ENCODE measurements at regions not wholly inside any gene's neighbourhood (a gene's known extent, or its start where the extent isn't known, plus 50 kb on each side); places are given as distances from the start of the nearest gene placed in this dataset.

GRCh38 chr6:74765486-74765885 is 440.4 kb downstream of the COL12A1 start:
- no peak for DNase-seq

- no peak for DNase-seq
Measured at GRCh38 chr6:74764486-74764885, 441.4 kb downstream of the COL12A1 start.

DNA sequence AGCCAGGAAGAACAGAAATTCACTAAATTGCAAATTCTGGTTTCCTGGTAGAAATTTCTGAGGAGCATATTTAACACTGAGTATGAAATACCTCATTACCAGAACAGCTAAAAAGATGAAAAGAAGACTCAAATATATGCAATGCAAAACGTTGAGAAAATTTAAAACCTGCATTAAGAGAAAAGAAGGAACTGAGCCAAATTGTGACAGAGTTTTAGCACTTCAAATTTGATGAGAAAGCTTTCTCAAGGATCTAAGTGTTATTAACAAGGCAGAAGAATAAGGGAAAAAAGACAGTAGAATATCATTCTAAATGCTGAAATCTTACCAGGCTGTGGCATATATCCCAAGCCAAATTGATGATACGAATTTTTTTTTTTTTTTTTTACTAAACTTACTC is 443.0 kb downstream of the COL12A1 start:
- no peak for DNase-seq

GRCh38 chr6:74757813-74758212 is 448.0 kb downstream of the COL12A1 start:
- DNase-seq = no peak

GRCh38 chr6:74756923-74757322 is 448.9 kb downstream of the COL12A1 start:
- no peak for DNase-seq

DNA sequence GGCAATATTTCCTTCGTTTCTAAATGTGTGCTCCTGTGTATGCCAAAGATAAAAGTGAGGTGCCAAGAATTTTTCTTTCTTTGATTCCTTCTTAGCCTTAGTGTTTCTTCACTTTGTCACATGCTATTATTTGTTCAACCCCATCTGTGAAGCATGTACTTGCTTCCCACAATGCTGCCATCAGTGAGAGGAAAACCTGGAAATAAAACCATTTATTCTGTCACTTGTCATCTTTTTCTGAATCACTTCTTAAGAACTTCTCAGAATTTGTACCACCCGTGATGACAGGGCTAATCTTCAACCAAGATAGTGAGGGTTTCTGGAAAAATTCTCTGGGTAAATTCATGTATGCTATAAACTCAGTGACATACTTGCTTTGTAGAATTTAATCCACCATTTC is 450.1 kb downstream of the COL12A1 start:
- no peak for DNase-seq

- DNase-seq = no peak
Measured at GRCh38 chr6:74755196-74755595, 450.7 kb downstream of the COL12A1 start.

GRCh38 chr6:74753883-74754600 is 451.8 kb downstream of the COL12A1 start:
- DNase-seq = peak; percentile 23

GRCh38 chr6:74752303-74752702 is 453.6 kb downstream of the COL12A1 start:
- DNase-seq = no peak

GRCh38 chr6:74750826-74751225 is 455.0 kb downstream of the COL12A1 start:
- DNase-seq = no peak

DNA sequence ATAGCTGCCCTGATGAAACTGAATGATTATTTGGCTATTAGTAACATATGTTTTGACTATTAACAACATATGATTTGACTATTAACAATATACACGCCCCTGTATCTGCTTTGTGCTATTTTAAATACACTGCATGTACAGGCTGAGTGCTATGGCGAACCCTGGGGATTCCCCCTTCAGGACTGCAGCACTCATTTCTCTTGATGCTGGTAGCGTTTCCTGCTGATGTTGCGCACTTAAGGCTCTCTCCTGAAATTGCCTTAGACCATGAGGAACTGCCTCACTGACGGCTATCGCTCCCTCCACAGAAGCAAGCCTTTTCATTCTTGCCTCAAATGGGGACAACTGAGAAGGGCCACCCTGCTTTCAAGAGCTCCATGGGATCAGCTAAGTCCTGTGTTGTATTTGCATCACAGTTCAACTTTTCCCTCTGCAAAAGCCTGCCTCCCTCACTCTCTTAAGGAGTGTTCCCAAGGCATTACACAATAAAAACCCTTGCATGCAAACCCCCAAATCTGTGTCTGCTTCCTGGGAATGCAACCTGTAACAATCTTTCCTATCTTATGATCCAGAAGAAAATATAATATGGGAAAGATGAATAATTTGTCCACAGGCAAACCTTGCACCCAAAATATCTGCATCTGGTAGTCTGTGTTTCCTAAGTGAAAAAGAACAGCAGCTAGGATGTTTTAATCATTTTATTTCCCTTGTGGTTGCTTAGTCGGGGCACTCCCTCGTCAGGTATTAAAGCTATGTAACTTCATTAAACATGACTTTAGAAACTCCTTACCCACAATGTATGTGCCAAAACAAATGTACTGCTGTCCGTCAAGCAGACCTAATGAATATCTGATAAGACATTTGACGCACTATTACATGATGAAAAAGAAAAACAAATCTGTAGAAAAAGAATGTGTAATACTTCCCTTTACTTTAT is 456.4 kb downstream of the COL12A1 start:
- peak; percentile 23 for DNase-seq

DNA sequence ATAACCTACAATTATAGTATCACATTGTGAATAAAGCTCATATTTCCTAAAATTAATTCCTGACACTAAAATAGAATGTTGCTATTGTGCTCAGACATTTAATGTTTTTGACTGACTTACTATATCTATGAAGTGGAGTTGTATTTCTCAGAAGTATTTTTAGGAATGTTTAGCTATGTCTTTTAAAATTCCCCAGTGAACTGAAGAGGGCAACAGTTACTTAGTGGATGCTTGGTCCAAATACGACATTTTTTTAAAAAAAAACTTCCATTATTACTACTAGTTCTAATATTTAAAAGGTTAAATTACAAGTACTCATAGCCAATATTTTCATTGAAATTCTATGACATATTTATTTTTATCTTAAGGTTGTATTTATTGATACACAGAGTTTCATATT is 460.2 kb downstream of the COL12A1 start:
- DNase-seq = no peak

DNA sequence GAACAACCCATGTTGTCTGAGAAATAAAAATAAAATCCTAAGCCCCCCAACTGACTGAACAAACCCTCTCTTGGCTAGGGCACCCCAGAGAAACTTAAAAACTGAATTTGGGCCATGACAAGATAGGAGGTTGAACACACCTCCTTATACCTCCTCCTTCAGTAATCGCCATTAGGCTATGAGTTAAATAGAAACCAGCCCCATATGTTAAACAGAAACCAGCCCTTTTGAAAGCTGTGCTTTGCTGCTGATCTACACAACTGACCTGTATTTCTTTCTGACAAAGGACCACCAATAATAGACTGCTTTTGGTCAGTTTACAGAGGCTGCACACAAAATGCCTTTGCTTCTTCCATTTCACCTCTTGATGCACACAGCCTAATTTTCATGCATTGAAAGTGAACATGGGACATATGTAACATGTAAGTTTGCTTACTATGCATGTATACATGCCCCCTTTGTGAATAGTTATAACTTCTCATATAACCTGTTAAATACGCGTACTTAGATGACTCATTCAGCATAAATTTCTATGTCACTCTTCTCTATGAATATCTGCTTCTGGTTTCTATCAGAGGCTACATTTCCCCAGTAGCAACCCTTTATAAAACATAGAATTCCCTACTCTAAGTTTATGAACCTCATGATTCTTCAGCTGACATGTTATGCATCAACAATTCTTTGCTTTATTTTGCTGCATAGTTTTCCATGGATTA is 462.9 kb downstream of the COL12A1 start:
- DNase-seq = no peak

DNA sequence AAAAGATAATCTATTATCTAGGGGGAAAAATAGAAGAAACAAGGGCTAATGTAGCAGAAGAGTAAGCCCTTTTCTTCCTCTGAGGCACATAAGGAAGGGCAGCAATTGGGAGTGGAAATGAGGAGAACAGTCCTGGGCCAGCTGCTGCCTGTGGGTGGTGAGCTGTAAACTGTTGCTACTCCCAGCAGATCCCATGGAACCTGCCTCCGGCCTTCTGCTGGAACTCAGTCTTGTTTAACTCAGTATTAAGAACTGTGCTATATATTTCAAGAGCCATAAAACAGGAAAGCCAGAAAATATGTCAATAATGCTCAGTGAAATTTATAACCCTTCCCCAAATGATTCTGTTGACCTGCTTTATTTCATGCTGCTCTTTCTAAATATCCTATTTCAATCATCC is 464.2 kb downstream of the COL12A1 start:
- peak; percentile 36 for DNase-seq

- peak; percentile 85 for DNase-seq
Measured at GRCh38 chr6:74735304-74735703, 470.5 kb downstream of the COL12A1 start.

DNA sequence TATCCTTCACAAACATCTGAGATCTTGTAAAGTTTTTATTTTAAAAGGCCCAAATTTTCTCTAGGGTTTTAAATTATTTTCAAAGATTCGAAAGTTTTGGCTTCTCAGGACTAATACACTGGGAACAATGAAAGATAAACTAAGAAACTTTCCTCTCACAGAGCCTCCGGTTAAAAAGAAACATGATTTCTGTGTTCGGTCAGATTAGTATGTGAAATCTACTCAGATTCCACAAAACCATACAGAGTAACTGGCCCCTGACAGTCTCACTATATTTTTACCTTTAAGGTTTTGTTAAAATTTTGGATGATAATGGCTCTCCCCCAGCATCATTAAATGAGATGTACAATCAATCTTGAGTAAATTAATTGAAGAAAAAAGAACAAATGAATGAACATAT is 471.0 kb downstream of the COL12A1 start:
- DNase-seq = no peak

GRCh38 chr6:74733830-74734620 is 471.8 kb downstream of the COL12A1 start:
- peak; percentile 62 for DNase-seq

DNA sequence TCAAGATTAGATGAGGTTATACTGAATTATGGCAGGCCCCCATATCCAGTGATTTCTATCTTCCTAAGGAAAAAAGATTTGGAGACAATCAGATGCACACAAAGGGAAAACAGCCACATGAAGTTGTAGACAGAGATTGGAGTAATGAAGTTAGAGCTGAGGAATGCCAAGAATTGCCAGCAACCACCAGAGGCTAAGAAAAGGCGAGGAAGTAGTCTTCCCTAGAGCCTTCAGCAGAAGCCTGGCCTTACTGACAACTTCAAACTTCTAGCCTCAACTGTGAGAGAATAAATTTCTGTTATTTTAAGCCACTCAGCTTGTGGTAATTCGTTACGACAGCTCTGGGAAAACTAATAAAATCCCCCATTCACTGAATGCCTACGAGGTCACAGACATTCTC is 473.9 kb downstream of the COL12A1 start:
- DNase-seq = no peak

DNA sequence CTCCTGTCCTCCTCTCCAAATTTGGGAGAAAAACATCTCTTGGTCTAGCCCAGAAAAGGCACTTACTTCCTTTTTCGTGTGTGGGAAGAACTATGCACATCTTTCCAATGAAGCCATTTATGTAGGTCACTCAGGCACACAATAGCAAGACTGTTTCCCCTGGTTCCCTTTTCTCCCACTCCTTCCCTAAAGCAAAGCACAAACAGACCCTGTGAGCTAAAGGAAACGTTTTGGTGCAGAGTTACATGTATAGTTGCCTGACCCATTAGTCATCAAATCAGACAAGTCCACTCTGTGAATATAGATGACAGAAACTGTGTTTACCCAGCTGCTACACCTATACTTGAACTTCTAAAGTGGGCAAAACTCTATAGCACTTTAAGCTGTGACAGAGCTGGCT is 474.6 kb downstream of the COL12A1 start:
- no peak for DNase-seq

DNA sequence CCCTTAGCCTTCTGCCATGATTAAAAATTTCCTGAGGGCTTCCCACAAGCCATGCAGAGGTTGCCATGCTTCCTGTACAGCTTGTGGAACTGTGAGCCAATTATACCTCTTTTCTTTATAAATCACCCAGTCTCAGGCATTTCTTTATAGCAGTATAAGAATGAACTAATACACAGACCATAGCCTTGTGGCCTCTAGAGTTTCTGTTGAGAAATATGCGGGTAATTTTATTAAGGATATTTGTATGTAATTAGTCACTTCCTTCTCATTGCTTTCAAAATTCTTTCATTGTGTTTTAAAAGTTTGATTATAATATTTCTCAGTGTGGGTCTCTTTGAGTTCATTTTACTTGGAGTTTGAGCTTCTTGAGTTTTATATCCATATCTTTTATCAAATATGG is 484.9 kb downstream of the COL12A1 start:
- DNase-seq = no peak

- DNase-seq = no peak
Measured at GRCh38 chr6:74717591-74717990, 488.3 kb downstream of the COL12A1 start.
